Keratinocyte (primary cell): ENCODE measurements at regions not wholly inside any gene's neighbourhood (a gene's known extent, or its start where the extent isn't known, plus 50 kb on each side); places are given as distances from the start of the nearest gene placed in this dataset.

ENCODE experiments used
- DNase-seq: peaks from one replicate; pipeline ENCODE4 v3.0.0-alpha.2; 2011; ENCODE audit warnings: low read depth, missing footprints, low spot score
- FAIRE-seq: peaks from 2 replicates; lab custom pipeline; 2011; peaks lifted over from hg19 to GRCh38; lab: Jason Lieb, UNC
- H2AFZ ChIP-seq: 2 replicates; pipeline ENCODE4 v1.6.0; 2012; ENCODE audit warnings: low read length, control low read depth, inconsistent platforms; ENCODE audit not compliant: control insufficient read depth
- H3K27ac ChIP-seq: 2 replicates; pipeline ENCODE4 v1.5.1; 2011; ENCODE audit warnings: low read length; ENCODE audit not compliant: control insufficient read depth, insufficient read depth
- H3K27me3 ChIP-seq: 3 replicates; pipeline ENCODE4 v1.6.0; 2011; ENCODE audit warnings: low read length; ENCODE audit not compliant: control insufficient read depth, insufficient read depth; ENCODE audit errors: extremely low read depth
- H3K36me3 ChIP-seq, 2 experiments: 2 replicates in 1 of 2; 3 replicates in 1 of 2; pipeline ENCODE4 v1.5.1; 2011; ENCODE audit warnings: low read length in 2 of 2, mild to moderate bottlenecking in 1 of 2; ENCODE audit not compliant: control insufficient read depth in 2 of 2, insufficient read depth in 2 of 2; ENCODE audit errors: extremely low read depth in 1 of 2
- H3K4me1 ChIP-seq: 3 replicates; pipeline ENCODE4 v1.5.1; 2011; ENCODE audit warnings: low read length; ENCODE audit not compliant: control insufficient read depth, insufficient read depth; ENCODE audit errors: extremely low read depth
- H3K4me2 ChIP-seq: 3 replicates; pipeline ENCODE4 v1.6.0; 2011; ENCODE audit warnings: low read depth, low read length; ENCODE audit not compliant: control insufficient read depth, insufficient read depth; ENCODE audit errors: extremely low read depth
- H3K4me3 ChIP-seq, 3 experiments: fragments of 200-600 bp in 1 of 3; sonication (generic) in 1 of 3; 2 replicates in 2 of 3; 3 replicates in 1 of 3; pipeline ENCODE4 v1.5.1; 2011 to 2016; ENCODE audit warnings: low read length in 3 of 3, mild to moderate bottlenecking in 3 of 3, control low read depth in 2 of 3, inconsistent platforms in 1 of 3, low read depth in 1 of 3, mixed read lengths in 1 of 3, mixed run types in 1 of 3, moderate library complexity in 1 of 3; ENCODE audit not compliant: control insufficient read depth in 2 of 3, insufficient read depth in 2 of 3; ENCODE audit errors: extremely low read depth in 1 of 3
- H3K79me2 ChIP-seq: 2 replicates; pipeline ENCODE4 v1.6.0; 2012; ENCODE audit warnings: low read length; ENCODE audit not compliant: control insufficient read depth, insufficient read depth
- H3K9ac ChIP-seq: 3 replicates; pipeline ENCODE4 v1.6.0; 2011; ENCODE audit warnings: low read length; ENCODE audit not compliant: control insufficient read depth, insufficient read depth; ENCODE audit errors: extremely low read depth
- H3K9me1 ChIP-seq: 3 replicates; pipeline ENCODE4 v1.6.0; 2011; ENCODE audit warnings: low read length; ENCODE audit not compliant: control insufficient read depth, insufficient read depth; ENCODE audit errors: extremely low read depth
- H3K9me3 ChIP-seq: 2 replicates; pipeline ENCODE4 v1.5.1; 2012; ENCODE audit warnings: low read depth, low read length; ENCODE audit not compliant: control insufficient read depth
- H4K20me1 ChIP-seq: 3 replicates; pipeline ENCODE4 v1.6.0; 2011; ENCODE audit warnings: low read length; ENCODE audit not compliant: control insufficient read depth, insufficient read depth; ENCODE audit errors: extremely low read depth
- EZH2 ChIP-seq: IDR thresholded peaks from one replicate; pipeline ENCODE4 v1.6.1; 2012; ENCODE audit warnings: inconsistent platforms, mild to moderate bottlenecking, low read length, moderate library complexity
- dilution Hi-C: fragments of 300-500 bp; cut with MboI; formaldehyde crosslinking; loops from one replicate; pipeline ENCODE4 v1.7.0; 2020; ENCODE audit warnings: low sequenced_read_pairs; ENCODE audit not compliant: extremely low pct_ligation_motif_present
- TF ChIP-seq, protein P1 (sequence below), 3 experiments: IDR thresholded peaks in 1 of 3; conservative IDR thresholded peaks in 1 of 3; optimal IDR thresholded peaks in 1 of 3; 2 replicates in 2 of 3; 3 replicates in 1 of 3; pipeline versions ENCODE3 to v1.5.1; 2011; ENCODE audit warnings: low read length in 3 of 3, mild to moderate bottlenecking in 3 of 3, moderate library complexity in 2 of 3, control low read depth in 1 of 3, inconsistent platforms in 1 of 3; ENCODE audit not compliant: insufficient read depth in 2 of 3; ENCODE audit errors: extremely low read depth in 1 of 3

DNA sequence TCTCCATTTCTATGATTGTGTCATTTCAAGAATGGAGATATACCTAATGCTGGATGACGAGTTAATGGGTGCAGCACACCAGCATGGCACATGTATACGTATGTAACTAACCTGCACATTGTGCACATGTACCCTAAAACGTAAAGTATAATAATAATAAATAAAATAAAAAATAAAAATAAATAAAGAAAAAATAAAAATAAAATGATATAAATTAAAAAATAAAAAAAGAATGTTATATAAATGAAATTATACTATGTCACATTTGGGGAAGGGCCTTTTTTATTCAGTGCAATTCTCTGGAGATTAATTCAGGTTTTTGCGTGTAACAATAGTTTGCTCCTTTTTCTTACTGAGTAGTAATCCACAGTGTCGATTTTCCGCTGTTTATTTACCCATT lies 763.5 kb upstream of the POU3F3 start:
- FAIRE-seq (no peak), DNase-seq (no peak)
- no peaks in the 10 kb centered on the region for H4K20me1 ChIP-seq
- H3K36me3 ChIP-seq = no peaks in the 10 kb centered on the region
- no peak for TF ChIP-seq EZH2
- TF ChIP-seq, protein P1, sequence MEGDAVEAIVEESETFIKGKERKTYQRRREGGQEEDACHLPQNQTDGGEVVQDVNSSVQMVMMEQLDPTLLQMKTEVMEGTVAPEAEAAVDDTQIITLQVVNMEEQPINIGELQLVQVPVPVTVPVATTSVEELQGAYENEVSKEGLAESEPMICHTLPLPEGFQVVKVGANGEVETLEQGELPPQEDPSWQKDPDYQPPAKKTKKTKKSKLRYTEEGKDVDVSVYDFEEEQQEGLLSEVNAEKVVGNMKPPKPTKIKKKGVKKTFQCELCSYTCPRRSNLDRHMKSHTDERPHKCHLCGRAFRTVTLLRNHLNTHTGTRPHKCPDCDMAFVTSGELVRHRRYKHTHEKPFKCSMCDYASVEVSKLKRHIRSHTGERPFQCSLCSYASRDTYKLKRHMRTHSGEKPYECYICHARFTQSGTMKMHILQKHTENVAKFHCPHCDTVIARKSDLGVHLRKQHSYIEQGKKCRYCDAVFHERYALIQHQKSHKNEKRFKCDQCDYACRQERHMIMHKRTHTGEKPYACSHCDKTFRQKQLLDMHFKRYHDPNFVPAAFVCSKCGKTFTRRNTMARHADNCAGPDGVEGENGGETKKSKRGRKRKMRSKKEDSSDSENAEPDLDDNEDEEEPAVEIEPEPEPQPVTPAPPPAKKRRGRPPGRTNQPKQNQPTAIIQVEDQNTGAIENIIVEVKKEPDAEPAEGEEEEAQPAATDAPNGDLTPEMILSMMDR (optimal IDR thresholded peaks at IDR 0.05 in 1 of 3, IDR thresholded peaks at IDR 0.05 in 1 of 3, conservative IDR thresholded peaks at IDR 0.05 in 1 of 3; ENCODE audit: extremely low read depth in 1 of 3, insufficient read depth in 2 of 3, low read length in 3 of 3) = no peak
- no peak overlapping the region for H3K27ac ChIP-seq
- H3K9me1 ChIP-seq = no peaks in the 10 kb centered on the region
- no peak overlapping the region for H3K4me2 ChIP-seq
- dilution Hi-C loops = no loop called here
- H2AFZ ChIP-seq = no peak overlapping the region
- no peaks in the 10 kb centered on the region for H3K79me2 ChIP-seq
- H3K4me3 ChIP-seq = no peak overlapping the region
- H3K27me3 ChIP-seq = no peaks in the 10 kb centered on the region
- H3K9ac ChIP-seq = no peak overlapping the region
- no peaks in the 10 kb centered on the region for H3K9me3 ChIP-seq
- no peaks in the 10 kb centered on the region for H3K4me1 ChIP-seq

DNA sequence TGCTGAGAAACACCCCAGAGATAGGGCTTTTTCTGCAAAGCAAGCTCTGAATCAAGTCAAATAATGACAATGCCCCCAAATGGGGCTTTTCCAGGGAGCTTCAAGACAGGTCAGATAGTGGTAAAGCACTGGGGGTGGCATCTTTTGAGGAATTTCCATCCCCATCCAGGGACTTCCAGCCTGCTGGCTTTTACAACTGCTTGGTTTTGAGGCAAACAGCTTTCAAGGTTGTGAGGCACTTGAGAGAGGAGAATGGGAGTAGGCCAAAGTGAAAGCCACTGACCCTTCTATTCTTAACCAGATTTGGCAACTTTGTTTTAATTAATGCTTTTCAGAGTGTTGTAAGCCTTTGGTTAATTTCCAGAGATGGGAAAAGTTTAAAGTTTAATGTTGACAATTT lies 762.0 kb upstream of the POU3F3 start:
- Histone ChIP-seq H3K9me1 (no peaks in the 10 kb centered on the region), H3K9me3 (no peaks in the 10 kb centered on the region), H3K9ac (no peak overlapping the region), H3K27me3 (no peaks in the 10 kb centered on the region), H2AFZ (no peak overlapping the region), H3K79me2 (no peaks in the 10 kb centered on the region), H3K27ac (no peak overlapping the region), H3K4me2 (no peak overlapping the region), H3K4me1 (no peaks in the 10 kb centered on the region), H3K36me3 (no peaks in the 10 kb centered on the region), H4K20me1 (no peaks in the 10 kb centered on the region), H3K4me3 (no peak overlapping the region)
- DNase-seq = no peak
- dilution Hi-C loops = no loop called here
- no peak for FAIRE-seq
- TF ChIP-seq, protein P1 (optimal IDR thresholded peaks at IDR 0.05 in 1 of 3, IDR thresholded peaks at IDR 0.05 in 1 of 3, conservative IDR thresholded peaks at IDR 0.05 in 1 of 3; ENCODE audit: extremely low read depth in 1 of 3, insufficient read depth in 2 of 3, low read length in 3 of 3) = no peak
- no peak for TF ChIP-seq EZH2
